PC-3 (cell line): ENCODE measurements at regions not wholly inside any gene's neighbourhood (a gene's known extent, or its start where the extent isn't known, plus 50 kb on each side); places are given as distances from the start of the nearest gene placed in this dataset.

ENCODE experiments used
- ATAC-seq: fragments of 200-7000 bp; cut with Tn5 transposase; 2 replicates; pipeline ENCODE4 v1.9.1; 2020; ENCODE audit warnings: mild to moderate bottlenecking, moderate library complexity
- BruUV-seq: library from RNA; stranded (reverse); fragments of 400-500 nt; replicated peaks from 2 replicates; lab custom pipeline; 2021; lab: Mats Ljungman, UMichigan
- CTCF ChIA-PET: fragments of 300-600 bp; sonication (Branson Sonifier 250); formaldehyde crosslinking; loops from one replicate; lab custom pipeline; 2022; ENCODE audit warnings: antibody characterized with exemption; lab: Charles Lee
- POLR2A ChIA-PET: fragments of 300-600 bp; sonication (Branson Sonifier 250); formaldehyde crosslinking; loops from one replicate; lab custom pipeline; 2022; ENCODE audit warnings: antibody characterized with exemption; ENCODE audit not compliant: unreplicated experiment; lab: Charles Lee
- DNase-seq: peaks from one replicate; pipeline ENCODE4 v3.0.0-alpha.2; 2015
- H2AFZ ChIP-seq: fragments of 300-600 bp; sonication (generic); 2 replicates; pipeline ENCODE4 v1.6.0; 2016; ENCODE audit warnings: antibody characterized with exemption, low read length
- H3F3A ChIP-seq: fragments of 300-600 bp; sonication (generic); one replicate; pipeline ENCODE4 v1.6.0; 2017; ENCODE audit warnings: antibody characterized with exemption, low read length, control low read depth, mild to moderate bottlenecking; ENCODE audit not compliant: unreplicated experiment
- H3K27ac ChIP-seq: fragments of 300-600 bp; sonication (generic); 2 replicates; pipeline ENCODE4 v1.5.1; 2016; ENCODE audit warnings: mild to moderate bottlenecking, low read length
- H3K27me3 ChIP-seq: fragments of 300-600 bp; sonication (generic); 2 replicates; pipeline ENCODE4 v1.6.1; 2016; ENCODE audit warnings: low read length, mixed read lengths
- H3K36me3 ChIP-seq: fragments of 300-600 bp; sonication (generic); 2 replicates; pipeline ENCODE4 v1.6.1; 2016; ENCODE audit warnings: low read depth, mixed run types, low read length, mixed read lengths
- H3K4me1 ChIP-seq: fragments of 300-600 bp; sonication (generic); 2 replicates; pipeline ENCODE4 v1.5.1; 2016; ENCODE audit warnings: low read length; ENCODE audit not compliant: insufficient read depth
- H3K4me2 ChIP-seq: fragments of 300-600 bp; sonication (generic); 2 replicates; pipeline ENCODE4 v1.6.0; 2016; ENCODE audit warnings: low read length
- H3K4me3 ChIP-seq: fragments of 300-600 bp; sonication (generic); 2 replicates; pipeline ENCODE4 v1.5.1; 2016; ENCODE audit warnings: mild to moderate bottlenecking, low read length, mixed read lengths
- H3K79me2 ChIP-seq: fragments of 300-600 bp; sonication (generic); 2 replicates; pipeline ENCODE4 v1.6.1; 2017; ENCODE audit warnings: low read length, mixed read lengths
- H3K9ac ChIP-seq: fragments of 300-600 bp; sonication (generic); 2 replicates; pipeline ENCODE4 v1.6.0; 2016; ENCODE audit warnings: mild to moderate bottlenecking, low read length
- H3K9me2 ChIP-seq: fragments of 300-600 bp; sonication (generic); replicated peaks from 2 replicates; pipeline ENCODE4 v1.6.1; 2016; ENCODE audit warnings: mixed run types, low read length, mixed read lengths
- H3K9me3 ChIP-seq: fragments of 300-600 bp; sonication (generic); 2 replicates; pipeline ENCODE4 v1.6.1; 2016; ENCODE audit warnings: low read length, mixed read lengths
- H4K20me1 ChIP-seq: fragments of 300-600 bp; sonication (generic); 2 replicates; pipeline ENCODE4 v1.6.1; 2016; ENCODE audit warnings: low read length, mixed read lengths
- CTCF ChIP-seq: fragments of 300-600 bp; sonication (generic); conservative IDR thresholded peaks from 2 replicates; pipeline ENCODE4 v1.5.1; 2017; ENCODE audit warnings: antibody characterized with exemption, low read depth, mild to moderate bottlenecking, low read length
- EZH2 ChIP-seq: fragments of 300-600 bp; sonication (generic); IDR thresholded peaks from one replicate; pipeline ENCODE4 v1.6.1; 2017; ENCODE audit warnings: antibody characterized with exemption, mild to moderate bottlenecking, low read length; ENCODE audit not compliant: unreplicated experiment
- EZH2phosphoT487 ChIP-seq: fragments of 300-600 bp; sonication (generic); IDR thresholded peaks from 2 replicates; pipeline ENCODE4 v1.6.1; 2018; ENCODE audit warnings: mild to moderate bottlenecking, antibody characterized with exemption, low read length, borderline replicate concordance
- intact Hi-C: fragments of 100-400 bp; cut with micrococcal nuclease; formaldehyde crosslinking; loops from 2 replicates; pipeline ENCODE4 v1.9.0; 2023

- Histone ChIP-seq H3K79me2 (no peaks in the 10 kb centered on the region), H3K9me3 (no peaks in the 10 kb centered on the region), H3K4me3 (no peak overlapping the region), H3F3A (no peaks in the 10 kb centered on the region), H3K36me3 (no peaks in the 10 kb centered on the region), H3K9ac (no peak overlapping the region), H3K4me2 (no peak overlapping the region), H2AFZ (no peak overlapping the region), H3K4me1 (peaks cover 10% of the 10 kb centered on the region), H3K27ac (no peak overlapping the region), H3K9me2 (no peaks in the 10 kb centered on the region), H3K27me3 (no peaks in the 10 kb centered on the region), H4K20me1 (no peaks in the 10 kb centered on the region)
- TF ChIP-seq EZH2 (no peak), EZH2phosphoT487 (no peak), CTCF (no peak)
- BruUV-seq = no TSS peak
- no peak for DNase-seq
- intact Hi-C loops = no loop called here
- ChIA-PET POLR2A (no interaction called here), CTCF (no interaction called here)
- ATAC-seq = no peak
These were observed 137.4 kb upstream of the SGK1 start for GRCh38 chr6:134455319-134455718.

GRCh38 chr6:134454794-134455193, 136.9 kb upstream of the SGK1 start:
- Histone ChIP-seq H3F3A (no peaks in the 10 kb centered on the region), H2AFZ (no peak overlapping the region), H3K4me2 (no peak overlapping the region), H3K27me3 (no peaks in the 10 kb centered on the region), H3K9me3 (no peaks in the 10 kb centered on the region), H3K4me1 (peaks cover 10% of the 10 kb centered on the region), H3K9ac (no peak overlapping the region), H4K20me1 (no peaks in the 10 kb centered on the region), H3K4me3 (no peak overlapping the region), H3K9me2 (no peaks in the 10 kb centered on the region), H3K79me2 (no peaks in the 10 kb centered on the region), H3K36me3 (no peaks in the 10 kb centered on the region), H3K27ac (no peak overlapping the region)
- no peak for ATAC-seq
- no TSS peak for BruUV-seq
- CTCF ChIA-PET = no interaction called here
- DNase-seq = no peak
- intact Hi-C loops = no loop called here
- POLR2A ChIA-PET = no interaction called here
- no peak for TF ChIP-seq EZH2phosphoT487
- TF ChIP-seq CTCF = no peak
- no peak for TF ChIP-seq EZH2

DNA sequence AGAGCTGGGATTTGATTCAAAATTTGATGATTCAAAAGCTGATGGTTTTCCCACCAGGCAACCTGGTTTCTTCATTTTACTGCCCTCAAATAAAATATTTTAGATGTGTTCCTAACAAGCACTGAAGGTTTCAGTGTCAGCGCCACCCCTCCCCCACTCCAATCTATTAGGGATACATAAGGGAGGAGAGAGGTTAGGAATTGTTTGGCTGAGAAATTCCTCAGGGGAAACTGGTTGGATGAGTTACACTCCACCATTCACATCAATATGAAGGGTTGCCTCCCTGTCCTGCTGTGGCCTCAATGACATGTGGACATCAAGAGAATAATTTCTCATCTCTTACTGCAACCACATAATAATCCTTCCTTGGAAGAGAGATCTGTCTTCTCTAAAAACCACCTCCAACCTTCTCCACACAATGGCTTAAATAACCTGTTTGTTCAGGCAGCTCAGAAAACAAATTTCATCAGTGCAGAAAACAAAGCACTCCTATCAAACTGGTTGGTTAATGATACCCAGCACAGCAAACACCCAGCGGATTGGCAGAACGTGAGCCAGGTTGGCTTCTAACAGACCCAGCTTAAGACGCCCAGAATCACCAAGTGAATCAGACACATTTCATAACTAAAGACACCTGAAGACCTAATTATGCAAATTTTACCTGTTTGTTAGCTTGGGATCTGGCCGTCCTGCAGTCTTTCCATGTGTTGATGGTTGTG, 136.0 kb upstream of the SGK1 start:
- ATAC-seq = no peak

More for the DNA sequence above, 136.0 kb upstream of the SGK1 start:
- DNase-seq = peak; percentile 45
- H3K9me2 ChIP-seq = no peaks in the 10 kb centered on the region
- H3K4me1 ChIP-seq = peaks cover 10% of the 10 kb centered on the region
- no peak overlapping the region for H3K27ac ChIP-seq
- BruUV-seq = no TSS peak
- H3K9ac ChIP-seq = no peak overlapping the region
- TF ChIP-seq EZH2phosphoT487 = no peak
- TF ChIP-seq CTCF = no peak
- TF ChIP-seq EZH2 = no peak
- H2AFZ ChIP-seq = no peak overlapping the region
- H3K9me3 ChIP-seq = no peaks in the 10 kb centered on the region
- H3K79me2 ChIP-seq = no peaks in the 10 kb centered on the region
- no peaks in the 10 kb centered on the region for H3K36me3 ChIP-seq
- no peak overlapping the region for H3K4me2 ChIP-seq
- ChIA-PET CTCF (no interaction called here), POLR2A (no interaction called here)
- no peak overlapping the region for H3K4me3 ChIP-seq
- H4K20me1 ChIP-seq = no peaks in the 10 kb centered on the region
- H3K27me3 ChIP-seq = no peaks in the 10 kb centered on the region
- intact Hi-C loops = no loop called here
- H3F3A ChIP-seq = no peaks in the 10 kb centered on the region
